Smooth muscle cell (in vitro differentiated cells): ENCODE measurements at regions not wholly inside any gene's neighbourhood (a gene's known extent, or its start where the extent isn't known, plus 50 kb on each side); places are given as distances from the start of the nearest gene placed in this dataset.

Source experiments
- DNase-seq: peaks from one replicate; lab custom pipeline; 2025; ENCODE audit not compliant: unreplicated experiment; lab: John Stamatoyannopoulos, UW
- H2AFZ ChIP-seq: fragments of 200-600 bp; sonication (generic); 2 replicates; pipeline ENCODE4 v1.6.0; 2016; ENCODE audit warnings: antibody characterized with exemption, low read depth, mild to moderate bottlenecking
- H3F3A ChIP-seq: fragments of 200-600 bp; sonication (generic); 2 replicates; pipeline ENCODE4 v1.6.0; 2017; ENCODE audit warnings: antibody characterized with exemption, low read depth
- H3K27ac ChIP-seq: fragments of 200-600 bp; sonication (generic); 2 replicates; pipeline ENCODE4 v1.5.1; 2016; ENCODE audit warnings: low read depth, mild to moderate bottlenecking
- H3K27me3 ChIP-seq: fragments of 200-600 bp; sonication (generic); 2 replicates; pipeline ENCODE4 v1.6.1; 2016; ENCODE audit warnings: low read depth, mild to moderate bottlenecking
- H3K36me3 ChIP-seq: fragments of 200-600 bp; sonication (generic); 2 replicates; pipeline ENCODE4 v1.5.1; 2016; ENCODE audit warnings: low read depth
- H3K4me1 ChIP-seq: fragments of 200-600 bp; sonication (generic); 2 replicates; pipeline ENCODE4 v1.5.1; 2016; ENCODE audit warnings: low read depth
- H3K4me2 ChIP-seq: fragments of 200-600 bp; sonication (generic); 2 replicates; pipeline ENCODE4 v1.6.0; 2016; ENCODE audit warnings: mild to moderate bottlenecking
- H3K4me3 ChIP-seq: fragments of 200-600 bp; sonication (generic); 2 replicates; pipeline ENCODE4 v1.5.1; 2016; ENCODE audit warnings: mild to moderate bottlenecking
- H3K79me2 ChIP-seq: fragments of 200-600 bp; sonication (generic); 2 replicates; pipeline ENCODE4 v1.6.0; 2016; ENCODE audit warnings: low read depth, mild to moderate bottlenecking
- H3K9ac ChIP-seq: fragments of 200-600 bp; sonication (generic); 2 replicates; pipeline ENCODE4 v1.6.0; 2016; ENCODE audit warnings: low read depth
- H3K9me3 ChIP-seq: fragments of 200-600 bp; sonication (generic); replicated peaks from 2 replicates; pipeline ENCODE4 v1.5.1; 2016; ENCODE audit warnings: low read depth
- H4K20me1 ChIP-seq: fragments of 200-600 bp; sonication (generic); 2 replicates; pipeline ENCODE4 v1.6.0; 2016; ENCODE audit warnings: low read depth
- CTCF ChIP-seq: fragments of 200-600 bp; sonication (generic); IDR thresholded peaks from 2 replicates; pipeline ENCODE4 v1.5.1; 2017; ENCODE audit warnings: borderline replicate concordance, mild to moderate bottlenecking, antibody characterized with exemption; ENCODE audit not compliant: insufficient read depth, poor library complexity, severe bottlenecking
- WGBS: methylation state at CpG from one replicate; pipeline ENCODE4 v1.1.7; 2016; ENCODE audit warnings: low lambda C conversion rate; 5-methylcytosine and 5-hydroxymethylcytosine counted together

GRCh38 chr1:57671750-57672149, 247.9 kb upstream of the DAB1 start:
- Histone ChIP-seq H3K27ac (no peak overlapping the region), H3K79me2 (no peaks in the 10 kb centered on the region), H3K9me3 (no peaks in the 10 kb centered on the region), H3K27me3 (no peaks in the 10 kb centered on the region), H3K4me1 (no peaks in the 10 kb centered on the region), H3K4me2 (no peak overlapping the region), H4K20me1 (no peaks in the 10 kb centered on the region), H3K4me3 (no peak overlapping the region), H3F3A (no peaks in the 10 kb centered on the region), H3K9ac (no peak overlapping the region), H2AFZ (no peak overlapping the region), H3K36me3 (no peaks in the 10 kb centered on the region)
- DNase-seq, result no peak
- no peak for TF ChIP-seq CTCF

- 100% methylated on average over 1 of the region's 1 CpG for WGBS
- no peaks in the 10 kb centered on the region for H3K9me3 ChIP-seq
- H3K4me2 ChIP-seq, result no peak overlapping the region
- no peaks in the 10 kb centered on the region for H4K20me1 ChIP-seq
- no peak overlapping the region for H3K9ac ChIP-seq
- no peaks in the 10 kb centered on the region for H3K36me3 ChIP-seq
- H3K4me3 ChIP-seq, result no peak overlapping the region
- H3K27me3 ChIP-seq, result no peaks in the 10 kb centered on the region
- H3K27ac ChIP-seq, result no peak overlapping the region
- no peak for TF ChIP-seq CTCF
- DNase-seq, result no peak
- H2AFZ ChIP-seq, result no peak overlapping the region
- no peaks in the 10 kb centered on the region for H3F3A ChIP-seq
- H3K79me2 ChIP-seq, result no peaks in the 10 kb centered on the region
- H3K4me1 ChIP-seq, result no peaks in the 10 kb centered on the region
Observed at GRCh38 chr1:57659804-57660203, 235.9 kb upstream of the DAB1 start.

GRCh38 chr1:57655161-57655560, 231.3 kb upstream of the DAB1 start:
- no peak overlapping the region for H3K4me3 ChIP-seq
- H4K20me1 ChIP-seq, result no peaks in the 10 kb centered on the region
- no peak overlapping the region for H3K4me2 ChIP-seq
- no peaks in the 10 kb centered on the region for H3K36me3 ChIP-seq
- H3K27me3 ChIP-seq, result no peaks in the 10 kb centered on the region
- no peaks in the 10 kb centered on the region for H3F3A ChIP-seq
- H3K79me2 ChIP-seq, result no peaks in the 10 kb centered on the region
- 77% methylated on average over 3 of the region's 3 CpGs for WGBS
- DNase-seq, result no peak
- H3K9me3 ChIP-seq, result no peaks in the 10 kb centered on the region
- H2AFZ ChIP-seq, result no peak overlapping the region
- H3K9ac ChIP-seq, result no peak overlapping the region
- TF ChIP-seq CTCF, result no peak
- H3K27ac ChIP-seq, result no peak overlapping the region
- no peaks in the 10 kb centered on the region for H3K4me1 ChIP-seq

- H3K9ac ChIP-seq, result no peak overlapping the region
- 96% methylated on average over 2 of the region's 2 CpGs for WGBS
- TF ChIP-seq CTCF, result no peak
- H3K27ac ChIP-seq, result no peak overlapping the region
- H3K4me1 ChIP-seq, result peaks cover 6% of the 10 kb centered on the region
- no peaks in the 10 kb centered on the region for H3K36me3 ChIP-seq
- no peak overlapping the region for H3K4me3 ChIP-seq
- H3K27me3 ChIP-seq, result peaks cover 17% of the 10 kb centered on the region
- H4K20me1 ChIP-seq, result no peaks in the 10 kb centered on the region
- no peak for DNase-seq
- H3F3A ChIP-seq, result no peaks in the 10 kb centered on the region
- H3K9me3 ChIP-seq, result no peaks in the 10 kb centered on the region
- H3K79me2 ChIP-seq, result no peaks in the 10 kb centered on the region
- H2AFZ ChIP-seq, result no peak overlapping the region
- H3K4me2 ChIP-seq, result no peak overlapping the region
Observed at GRCh38 chr1:57644667-57645066, 220.8 kb upstream of the DAB1 start.
